Prostate gland (tissue), 2 donors: ENCODE measurements at regions not wholly inside any gene's neighbourhood (a gene's known extent, or its start where the extent isn't known, plus 50 kb on each side); places are given as distances from the start of the nearest gene placed in this dataset.

Experiments used
- DNase-seq: peaks from one replicate; pipeline ENCODE4 v3.0.0-alpha.2; 2019; ENCODE audit warnings: low spot score
- H3K27ac ChIP-seq, 2 donors: fragments of 200-600 bp; sonication (generic); 2 replicates each; pipeline ENCODE4 v1.5.1; 2017 to 2019
- H3K27me3 ChIP-seq: fragments of 200-600 bp; sonication (generic); replicated peaks from 2 replicates; pipeline ENCODE4 v1.5.1; 2019; ENCODE audit not compliant: insufficient read depth
- H3K36me3 ChIP-seq, 2 donors: fragments of 200-600 bp; sonication (generic); 1 replicate in 1 of 2; 2 replicates in 1 of 2; pipeline versions ENCODE4 v1.5.1 to v1.8.1; 2017 to 2019
- H3K4me1 ChIP-seq: fragments of 200-600 bp; sonication (generic); replicated peaks from 2 replicates; pipeline ENCODE4 v1.5.1; 2019
- H3K4me3 ChIP-seq, 2 donors: fragments of 200-600 bp; sonication (generic); 2 replicates each; pipeline ENCODE4 v1.5.1; 2017 to 2019
- H3K9me3 ChIP-seq: fragments of 200-600 bp; sonication (generic); 2 replicates; pipeline ENCODE4 v1.5.1; 2017
- CTCF ChIP-seq, 4 experiments: fragments of 200-600 bp in 2 of 4; fragments of 450-650 bp in 2 of 4; sonication (generic) in 2 of 4; IDR thresholded peaks; 1 replicate in 3 of 4; 2 replicates in 1 of 4; pipeline ENCODE4 v1.5.1; 2016 to 2019; ENCODE audit warnings: antibody characterized with exemption in 4 of 4, mild to moderate bottlenecking in 2 of 4, moderate library complexity in 2 of 4
- POLR2A ChIP-seq: fragments of 450-650 bp; IDR thresholded peaks from one replicate; pipeline ENCODE4 v1.6.1; 2016; ENCODE audit warnings: antibody characterized with exemption, mild to moderate bottlenecking
- POLR2AphosphoS5 ChIP-seq: sonication (generic); formaldehyde crosslinking; IDR thresholded peaks from one replicate; pipeline ENCODE4 v1.6.1; 2017; ENCODE audit warnings: antibody characterized with exemption
- WGBS: methylation state at CpG from one replicate; pipeline ENCODE4 v1.1.5; 2018; 5-methylcytosine and 5-hydroxymethylcytosine counted together
- intact Hi-C: fragments of 100-400 bp; cut with DNase I; formaldehyde crosslinking; loops from one replicate; pipeline ENCODE4 v1.14.2; 2022

- no peaks in the 10 kb centered on the region for H3K36me3 ChIP-seq
- H3K27ac ChIP-seq, result peak overlapping the region; percentile 37 to 69
- H3K4me3 ChIP-seq, result no peak overlapping the region
- no peaks in the 10 kb centered on the region for H3K4me1 ChIP-seq
- DNase-seq, result no peak
- H3K27me3 ChIP-seq, result no peaks in the 10 kb centered on the region
- 47% methylated on average over 5 of the region's 5 CpGs for WGBS
- TF ChIP-seq POLR2AphosphoS5, result no peak
- no peak for TF ChIP-seq CTCF (IDR thresholded peaks at IDR 0.05)
- no peak for TF ChIP-seq POLR2A
- H3K9me3 ChIP-seq, result no peaks in the 10 kb centered on the region
- intact Hi-C loops, result loop anchor here (10.0 kb wide), 2 partner anchors 98 to 172 kb away; no protein-coding TSS in a partner anchor
Measured at GRCh38 chr12:67826946-67827720, 162.1 kb upstream of the IFNG-AS1 start.

DNA sequence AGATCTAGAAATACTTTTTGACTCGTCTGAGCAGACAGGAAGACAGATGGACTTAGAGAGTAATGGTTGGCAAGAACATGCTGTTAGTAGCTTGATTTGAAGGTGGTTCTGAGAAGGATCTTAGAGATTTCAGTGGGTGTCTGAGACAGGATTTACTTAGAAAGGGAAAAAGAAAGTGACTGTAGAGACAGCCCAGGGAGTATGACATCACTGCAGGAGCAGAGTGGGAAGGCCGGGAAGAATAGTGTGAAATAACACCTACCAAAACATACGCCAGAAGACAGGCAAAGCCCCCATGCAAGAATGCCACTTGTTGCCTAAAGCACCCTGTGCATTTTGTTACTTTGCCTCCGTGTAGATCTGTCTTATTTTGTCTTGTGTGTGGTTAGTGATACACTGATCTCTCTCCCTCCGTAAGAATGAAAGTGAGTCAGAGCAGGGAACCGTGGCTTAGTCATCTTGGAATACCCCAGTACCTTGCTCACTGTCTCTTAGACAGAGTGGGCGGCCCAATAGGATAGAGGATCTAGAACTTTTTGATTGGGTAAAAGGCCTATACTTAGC lies 161.3 kb upstream of the IFNG-AS1 start:
- Histone ChIP-seq H3K9me3 (no peaks in the 10 kb centered on the region), H3K4me3 (peak overlapping the region; percentile 9 to 20), H3K36me3 (no peaks in the 10 kb centered on the region), H3K4me1 (no peaks in the 10 kb centered on the region), H3K27me3 (no peaks in the 10 kb centered on the region), H3K27ac (peak overlapping the region; percentile 37 to 69)
- DNase-seq, result no peak
- 17% methylated on average over 7 of the region's 7 CpGs for WGBS
- intact Hi-C loops, result loop anchor here (10.0 kb wide), 2 partner anchors 97 to 173 kb away; no protein-coding TSS in a partner anchor
- TF ChIP-seq POLR2AphosphoS5 (no peak), POLR2A (no peak), CTCF (IDR thresholded peaks at IDR 0.05) (no peak)

GRCh38 chr12:67829896-67830295 lies 159.4 kb upstream of the IFNG-AS1 start:
- TF ChIP-seq POLR2A (no peak), POLR2AphosphoS5 (no peak), CTCF (IDR thresholded peaks at IDR 0.05) (no peak)
- no peaks in the 10 kb centered on the region for H3K36me3 ChIP-seq
- no peak overlapping the region for H3K4me3 ChIP-seq
- WGBS, result 95% methylated on average over 4 of the region's 4 CpGs
- no peaks in the 10 kb centered on the region for H3K27me3 ChIP-seq
- intact Hi-C loops, result loop anchor here (10.0 kb wide), 2 partner anchors 95 to 175 kb away; no protein-coding TSS in a partner anchor
- no peak overlapping the region for H3K27ac ChIP-seq
- no peak for DNase-seq
- H3K4me1 ChIP-seq, result no peaks in the 10 kb centered on the region
- no peaks in the 10 kb centered on the region for H3K9me3 ChIP-seq

GRCh38 chr12:67832155-67832554 lies 157.1 kb upstream of the IFNG-AS1 start:
- WGBS, result 95% methylated on average over 2 of the region's 2 CpGs
- no peak overlapping the region for H3K27ac ChIP-seq
- TF ChIP-seq POLR2A, result no peak
- no peak for TF ChIP-seq POLR2AphosphoS5
- no peak for TF ChIP-seq CTCF (IDR thresholded peaks at IDR 0.05)
- no peaks in the 10 kb centered on the region for H3K27me3 ChIP-seq
- H3K4me3 ChIP-seq, result no peak overlapping the region
- intact Hi-C loops, result no loop called here
- H3K4me1 ChIP-seq, result no peaks in the 10 kb centered on the region
- no peaks in the 10 kb centered on the region for H3K36me3 ChIP-seq
- DNase-seq, result no peak
- H3K9me3 ChIP-seq, result no peaks in the 10 kb centered on the region
